HG02623 (cell line): ENCODE measurements at regions not wholly inside any gene's neighbourhood (a gene's known extent, or its start where the extent isn't known, plus 50 kb on each side); places are given as distances from the start of the nearest gene placed in this dataset.

ENCODE experiments used
- ATAC-seq: cut with Tn5 transposase; IDR thresholded peaks from one replicate; pipeline ENCODE4 v1.9.1; 2021; ENCODE audit warnings: moderate library complexity; ENCODE audit not compliant: unreplicated experiment

DNA sequence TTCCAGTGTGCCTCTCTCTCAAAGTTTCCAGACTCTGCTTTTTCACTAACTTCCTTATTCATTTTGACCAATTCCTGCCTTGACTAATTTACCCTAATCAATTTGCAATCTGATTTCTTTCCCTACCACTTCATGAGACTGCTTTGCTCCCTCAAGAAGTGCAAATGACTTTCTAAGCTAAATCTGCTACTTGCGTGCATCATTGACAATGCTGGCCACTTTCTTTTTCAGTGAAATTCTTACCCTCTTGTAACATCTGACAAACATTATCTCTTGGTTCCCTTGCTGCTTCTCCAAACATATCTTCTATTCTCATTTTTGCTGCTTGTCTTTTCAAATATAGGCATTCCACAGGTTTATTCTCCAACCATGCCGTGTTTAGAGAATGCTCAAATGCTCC lies 659.9 kb downstream of the USP25 start:
- no peak for ATAC-seq

DNA sequence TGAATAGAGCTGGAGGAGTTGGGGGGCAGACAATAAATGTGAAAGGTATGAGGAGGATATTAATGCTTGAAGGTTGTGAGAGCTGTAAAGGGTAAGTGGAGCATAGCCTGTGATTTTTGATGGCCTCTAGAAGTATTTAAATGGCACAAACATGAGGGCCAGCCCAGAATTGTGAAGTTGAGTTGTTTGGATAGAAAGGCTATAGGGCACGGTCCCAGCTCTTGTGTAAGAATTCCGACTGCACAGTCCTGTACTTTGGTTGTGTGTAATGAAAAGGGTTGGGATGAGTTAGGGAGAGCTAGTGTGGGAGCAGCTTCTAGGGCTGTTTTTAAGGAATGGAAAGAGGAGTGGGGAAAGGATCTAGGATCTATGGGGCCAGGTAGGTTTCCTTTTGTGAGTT lies 665.5 kb downstream of the USP25 start:
- ATAC-seq: no peak

DNA sequence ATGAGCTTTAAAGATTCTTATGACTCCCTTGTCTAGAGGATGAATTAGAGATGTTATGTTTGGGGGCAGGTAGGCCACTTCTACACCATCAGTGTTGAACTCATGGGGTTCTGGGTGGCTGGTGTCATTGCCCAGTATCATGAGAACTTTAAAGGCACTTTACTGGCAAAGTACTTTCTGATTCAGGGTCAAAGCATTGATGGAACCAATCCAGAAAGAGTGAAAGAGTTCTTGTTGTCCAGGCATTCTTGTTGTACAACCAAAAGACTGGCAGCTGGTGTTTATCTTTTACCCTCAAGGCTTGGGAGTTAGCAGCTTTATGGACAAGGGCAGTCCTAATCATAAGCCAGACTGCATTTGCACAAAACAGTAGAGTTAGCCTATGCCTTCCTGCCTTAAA lies 673.0 kb downstream of the USP25 start:
- no peak for ATAC-seq

DNA sequence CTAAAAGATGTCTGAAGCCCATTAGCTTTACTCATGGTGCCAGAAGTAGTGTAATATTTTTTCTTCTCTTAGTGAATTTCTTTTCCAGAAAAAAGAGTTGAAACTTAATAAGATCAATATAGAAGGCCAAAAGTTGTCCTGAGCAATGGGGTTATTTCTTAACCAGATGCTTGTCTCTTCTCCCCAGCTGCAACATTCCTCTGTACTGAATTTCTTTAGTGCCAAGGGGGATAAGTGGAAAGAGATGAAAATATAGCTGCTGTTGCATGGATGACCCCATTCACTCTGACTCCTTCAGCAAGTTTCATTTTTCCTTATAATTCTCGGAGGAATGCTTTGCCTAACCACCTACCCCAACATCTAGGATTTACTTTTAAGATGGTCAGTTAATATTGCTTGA lies 675.0 kb downstream of the USP25 start:
- no peak for ATAC-seq

DNA sequence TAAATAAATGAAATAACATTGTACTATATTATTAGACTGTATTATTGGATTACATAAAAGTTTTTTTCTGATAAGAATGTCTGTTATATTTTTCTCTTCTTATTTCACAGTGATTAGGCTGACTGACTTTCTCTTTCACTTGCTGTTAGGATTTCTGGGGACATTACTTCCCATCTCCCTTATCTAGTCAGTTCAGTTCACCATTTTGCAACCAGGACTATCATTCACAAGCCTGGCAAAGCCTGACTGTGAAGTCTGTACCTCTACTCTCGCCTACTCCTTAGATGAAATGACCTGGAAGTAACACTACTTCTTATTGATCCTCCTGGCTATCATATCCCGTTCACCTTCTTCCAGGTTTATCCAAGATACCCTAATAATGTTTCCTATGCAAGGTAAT lies 676.6 kb downstream of the USP25 start:
- no peak for ATAC-seq

DNA sequence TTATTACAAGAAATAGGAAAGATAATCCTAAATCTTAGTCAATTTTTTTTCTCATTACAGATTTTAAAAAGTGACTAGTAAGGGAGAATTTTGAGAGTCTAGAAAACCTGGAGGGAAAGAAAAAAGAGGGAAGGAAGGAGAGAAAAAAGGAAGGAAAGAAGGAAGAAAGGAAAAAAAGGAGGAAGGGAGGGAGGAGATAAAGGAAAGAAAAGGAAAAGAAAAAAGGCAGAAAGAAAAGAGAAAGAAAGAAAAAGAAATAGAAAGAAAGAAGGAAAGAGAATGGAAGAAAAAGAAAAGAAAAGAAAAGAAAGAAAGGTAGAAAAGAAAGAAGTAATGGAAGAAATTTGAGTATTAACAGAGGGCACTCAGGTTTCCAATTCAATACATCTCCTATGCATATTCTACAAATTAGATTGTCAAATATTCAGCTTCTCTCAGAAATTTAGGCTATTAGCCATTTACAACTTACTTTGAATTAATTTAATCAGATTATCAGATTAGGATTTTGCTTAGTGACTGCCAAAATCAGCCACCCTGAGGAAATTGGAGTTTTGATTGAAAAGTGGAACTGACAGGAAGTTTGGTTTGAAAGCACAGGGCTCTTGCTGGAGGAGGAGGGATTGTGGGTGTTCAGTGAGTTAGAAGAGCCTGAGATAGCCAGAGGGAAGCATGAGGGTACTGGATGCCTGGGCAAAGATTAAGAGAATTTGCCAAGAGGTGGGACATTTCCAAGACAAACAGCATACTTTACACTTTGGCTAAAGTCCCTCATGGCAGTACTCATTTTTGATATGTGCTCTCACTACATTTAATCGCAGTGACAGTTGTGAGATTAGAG lies 677.8 kb downstream of the USP25 start:
- ATAC-seq: no peak

DNA sequence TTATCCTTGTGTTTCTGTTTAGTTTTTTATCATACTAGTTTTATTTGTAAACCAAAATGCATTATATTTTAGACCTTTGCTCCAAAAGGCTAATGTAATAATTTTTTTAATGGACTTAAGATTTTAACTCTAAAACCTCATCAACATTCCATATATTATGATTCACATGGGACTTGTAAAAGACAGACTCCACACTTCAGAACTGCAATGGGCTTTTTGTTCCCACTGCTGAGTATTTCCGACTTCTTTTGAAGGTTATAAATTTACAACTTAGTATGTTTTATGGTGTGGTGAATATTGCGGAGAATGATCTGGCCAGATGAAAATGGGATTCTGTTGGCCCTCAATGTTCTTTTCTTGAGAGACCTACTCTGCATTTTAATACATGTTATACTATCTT lies 678.5 kb downstream of the USP25 start:
- no peak for ATAC-seq

DNA sequence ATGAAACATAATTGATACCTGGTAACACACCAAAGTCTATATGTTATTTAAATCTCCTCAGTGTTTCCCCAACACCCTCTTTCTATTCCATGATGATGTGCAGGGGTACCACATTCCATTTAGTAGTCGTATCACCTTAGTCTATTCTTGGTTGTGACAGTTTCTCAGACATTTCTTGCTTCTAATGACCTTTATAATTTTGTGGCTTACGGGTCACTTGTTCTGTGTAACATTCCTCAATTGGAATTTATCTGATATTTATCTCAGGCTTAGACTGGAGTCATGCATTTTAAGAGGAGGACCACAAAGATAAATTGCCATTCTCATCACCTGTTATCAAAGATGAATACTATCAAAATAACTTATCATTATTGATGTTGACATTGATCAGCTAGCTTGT lies 679.6 kb downstream of the USP25 start:
- no peak for ATAC-seq

DNA sequence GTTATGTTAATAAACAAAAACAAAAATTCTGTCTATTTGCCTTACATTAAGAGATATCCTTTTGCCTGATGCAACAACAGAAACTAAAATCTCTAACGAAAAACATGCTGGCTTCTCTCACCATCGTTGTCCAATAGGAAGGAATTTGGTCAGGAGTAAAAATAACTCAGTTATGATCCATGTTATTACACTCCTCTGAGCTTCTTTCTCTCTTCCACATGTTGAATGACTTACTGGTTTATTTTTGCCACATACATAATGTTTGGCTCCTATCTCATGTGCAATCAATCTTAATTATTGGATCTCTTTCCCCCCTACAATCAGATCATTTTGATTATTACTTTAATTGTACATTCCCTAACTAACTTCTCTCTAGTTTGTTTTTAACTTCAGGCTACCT lies 688.4 kb downstream of the USP25 start:
- ATAC-seq: no peak

DNA sequence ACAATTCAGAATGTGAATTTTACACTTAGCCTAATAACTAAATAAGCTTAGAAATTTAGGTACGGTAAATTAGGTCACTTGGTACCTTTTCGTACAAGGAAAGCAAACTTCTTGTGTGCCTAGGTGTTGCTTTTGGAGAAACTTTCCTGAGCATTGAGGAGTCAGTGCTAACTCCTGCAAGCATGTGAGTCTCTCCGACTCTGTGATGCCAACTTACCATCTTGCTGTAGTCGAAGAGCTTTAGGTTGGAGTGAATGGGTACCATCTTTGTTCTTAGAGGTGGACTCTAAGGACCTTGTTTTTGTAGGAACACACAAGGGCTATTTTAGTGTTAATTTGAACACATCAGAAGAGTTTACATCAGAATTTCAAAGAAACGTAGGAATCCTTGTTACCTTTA lies 688.9 kb downstream of the USP25 start:
- no peak for ATAC-seq

DNA sequence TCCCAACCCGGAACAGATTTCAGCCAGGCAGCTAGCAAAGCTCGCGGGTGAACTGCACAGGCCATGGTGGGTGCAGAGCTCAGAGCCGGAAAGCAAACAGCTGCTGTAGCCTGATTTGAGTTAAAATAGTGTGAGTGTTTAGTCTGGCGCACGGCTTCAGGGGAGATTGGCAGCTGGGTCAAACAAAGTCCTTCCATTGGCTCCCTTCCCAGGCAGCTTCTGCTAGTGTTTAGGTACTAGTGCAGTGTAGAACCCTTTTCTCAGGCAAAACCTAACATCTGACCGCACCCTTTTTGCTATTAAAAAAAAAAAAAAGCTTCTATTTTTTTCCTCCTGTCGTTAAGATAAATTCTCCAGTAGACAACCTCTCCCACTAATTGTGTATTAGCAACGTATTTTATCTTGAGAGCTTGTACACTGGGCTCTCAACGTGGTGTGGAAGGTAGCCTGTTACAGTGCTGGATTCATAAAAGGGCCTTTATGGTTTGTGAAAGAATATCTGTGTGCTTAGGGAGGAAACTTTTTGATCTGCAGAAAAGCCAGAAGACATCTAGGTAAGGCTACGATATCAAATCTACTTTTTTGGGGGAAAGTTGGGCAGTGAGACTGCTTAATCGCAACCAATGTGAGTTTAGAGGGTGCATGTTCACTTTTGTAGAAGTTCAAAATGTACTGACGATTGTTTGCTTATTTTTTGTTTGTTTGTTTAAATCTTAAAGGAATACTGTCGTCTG lies 689.6 kb downstream of the USP25 start:
- no peak for ATAC-seq

DNA sequence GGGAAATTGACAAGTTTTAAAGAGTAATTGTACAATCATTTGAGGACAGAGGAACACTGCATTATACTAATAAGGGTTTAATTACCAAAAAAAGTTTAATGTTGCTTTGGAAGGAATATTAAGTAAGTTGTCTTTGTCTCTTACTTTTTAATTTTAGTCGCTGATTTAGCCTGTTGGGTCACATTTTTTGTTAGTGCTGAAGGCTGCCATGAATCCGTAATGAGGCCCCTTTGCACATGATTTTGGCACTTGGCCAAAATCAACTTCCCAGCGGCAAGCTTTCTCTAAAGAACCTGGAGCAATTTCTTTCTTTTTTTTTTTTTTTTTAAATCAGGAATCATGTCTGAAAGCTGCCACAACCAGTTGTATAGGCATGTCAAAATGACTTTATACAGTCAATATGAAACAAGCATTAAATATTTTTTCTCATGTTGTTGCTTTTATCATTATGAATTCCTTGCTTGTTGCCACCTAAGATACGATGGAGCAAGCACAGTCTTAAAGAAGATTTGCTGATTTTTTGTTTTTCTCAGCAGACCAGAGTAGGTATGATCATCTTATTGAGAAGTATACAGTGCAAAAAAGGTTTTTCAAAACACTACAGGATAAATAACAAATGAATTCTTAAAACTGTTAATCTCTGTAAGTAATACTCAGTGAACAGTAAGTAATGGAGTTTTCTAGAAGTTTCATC lies 690.4 kb downstream of the USP25 start:
- no peak for ATAC-seq

DNA sequence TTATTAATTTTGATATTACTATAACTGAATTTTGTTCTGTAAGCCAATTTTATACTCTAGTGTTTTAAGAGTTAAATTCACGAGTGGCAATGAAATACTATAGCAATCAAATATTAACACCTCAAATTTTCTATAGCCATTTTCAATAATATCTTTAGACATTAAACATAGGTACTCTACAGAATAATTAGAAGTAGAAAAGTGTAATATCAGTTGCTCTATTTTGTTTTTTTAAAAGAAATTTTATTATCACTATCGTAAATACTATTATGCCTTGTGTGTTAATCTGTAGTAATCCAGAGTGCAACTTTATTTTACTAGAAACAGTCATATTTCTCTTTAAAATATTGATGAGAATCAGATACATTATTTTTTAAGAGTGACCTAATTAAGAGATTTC lies 691.2 kb downstream of the USP25 start:
- ATAC-seq: no peak

DNA sequence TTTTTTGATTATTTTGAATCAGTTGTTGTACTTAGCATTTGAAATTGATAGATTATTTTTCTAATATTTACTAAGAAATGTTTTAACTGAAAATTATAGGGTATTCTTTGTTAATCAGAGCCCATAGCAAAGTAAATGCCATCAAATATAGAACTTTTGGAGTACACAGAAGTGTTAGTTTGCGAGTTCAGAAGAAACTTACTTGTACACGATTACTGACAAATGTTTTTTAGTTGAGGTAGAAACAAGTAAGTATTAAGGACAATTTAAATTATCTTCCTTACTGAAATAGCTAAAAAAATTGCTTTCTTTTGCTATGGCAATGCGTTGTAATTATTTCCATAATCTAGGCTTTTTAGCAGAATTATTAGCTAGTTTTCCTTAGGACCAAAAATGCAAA lies 692.2 kb downstream of the USP25 start:
- no peak for ATAC-seq

DNA sequence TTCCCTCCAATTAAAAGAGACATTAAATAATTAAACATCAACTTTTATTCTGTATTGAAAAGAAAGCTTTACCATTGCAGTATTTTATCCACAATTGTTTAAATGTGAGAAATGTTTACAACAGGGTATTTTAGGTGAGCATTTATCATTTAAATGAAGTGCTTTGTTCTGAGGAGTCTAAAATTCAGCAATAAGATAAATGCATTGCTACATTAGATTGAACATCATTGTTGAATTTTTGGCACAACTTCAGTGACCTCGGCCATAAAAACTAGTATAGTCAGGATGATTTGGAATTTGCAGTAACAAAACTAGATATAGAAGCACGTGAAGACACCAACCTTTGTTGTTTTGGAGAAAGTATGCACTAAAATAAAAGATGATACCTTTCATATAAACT lies 692.9 kb downstream of the USP25 start:
- no peak for ATAC-seq

DNA sequence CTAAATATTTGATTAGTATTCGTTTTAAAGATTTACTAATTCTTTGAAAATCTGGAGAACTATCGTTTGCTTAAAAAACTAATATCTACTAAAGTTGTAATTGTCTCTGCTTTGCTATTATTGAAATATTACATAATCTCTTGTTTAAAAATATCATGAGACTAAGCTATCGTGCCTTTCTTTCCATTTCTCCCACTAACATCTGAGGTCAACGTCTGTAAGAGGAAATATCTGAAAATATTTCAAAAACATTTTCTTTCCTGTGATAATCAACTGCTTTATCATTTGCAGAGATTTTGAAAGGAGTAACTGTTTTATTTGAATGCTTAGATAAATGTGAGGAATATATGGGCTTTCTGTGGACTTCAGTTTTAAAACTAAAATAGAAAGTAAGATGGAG lies 694.1 kb downstream of the USP25 start:
- ATAC-seq: no peak

DNA sequence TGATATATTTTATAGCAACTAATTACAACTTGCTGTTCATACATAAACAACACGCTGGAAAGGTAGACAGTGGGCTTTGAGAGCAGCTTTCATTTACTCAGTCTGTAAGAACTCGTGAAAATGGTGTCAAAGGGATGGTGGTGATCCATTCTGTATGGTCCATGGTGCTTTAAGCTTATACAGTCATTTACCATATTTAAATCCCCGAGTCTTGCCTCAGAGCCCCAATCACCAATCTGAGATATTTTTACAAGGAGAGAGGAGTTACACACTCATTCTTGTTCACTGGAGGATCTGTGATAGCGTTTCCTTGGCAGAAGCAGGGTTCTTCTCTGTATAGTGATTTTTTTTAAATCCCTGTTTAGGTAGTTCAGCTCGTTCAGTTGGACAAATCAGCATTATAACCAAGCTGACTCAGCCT lies 694.6 kb downstream of the USP25 start:
- ATAC-seq: no peak

DNA sequence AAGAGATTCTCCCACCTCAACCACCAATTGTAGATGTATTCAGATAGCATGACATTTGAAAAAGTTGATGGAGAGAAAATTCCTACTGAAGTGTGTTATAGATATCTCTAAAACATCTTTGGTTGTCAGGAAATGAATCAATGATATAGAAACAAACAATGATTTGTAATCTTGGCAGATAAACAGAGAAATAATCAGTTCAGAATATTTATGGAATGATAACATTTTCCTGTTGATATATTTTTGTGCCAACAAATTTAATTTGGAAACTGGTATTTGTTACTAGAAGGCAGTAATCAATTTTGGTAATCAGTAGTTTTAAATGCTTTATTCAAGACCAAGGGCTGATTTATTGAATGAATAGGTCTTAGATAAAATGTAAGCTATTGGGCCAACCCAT lies 695.6 kb downstream of the USP25 start:
- no peak for ATAC-seq

DNA sequence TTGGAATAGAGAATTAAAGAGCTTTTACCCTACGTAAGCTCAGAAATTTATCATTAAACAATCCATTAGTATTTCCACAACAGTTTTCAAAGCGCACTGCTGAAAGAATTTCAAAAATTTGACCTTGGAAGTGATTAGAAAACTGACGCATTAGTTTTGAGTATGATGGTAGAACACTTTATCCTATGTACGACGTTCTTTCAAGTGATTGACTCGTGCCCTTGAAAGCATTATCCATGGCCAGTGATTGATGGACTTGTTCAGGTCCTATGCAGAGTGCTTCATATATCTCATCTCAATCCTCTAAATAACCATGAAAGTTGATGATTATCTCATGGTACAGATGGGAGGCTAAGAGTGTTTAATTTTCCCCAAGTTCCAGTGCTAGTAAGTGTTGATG lies 697.2 kb downstream of the USP25 start:
- no peak for ATAC-seq

DNA sequence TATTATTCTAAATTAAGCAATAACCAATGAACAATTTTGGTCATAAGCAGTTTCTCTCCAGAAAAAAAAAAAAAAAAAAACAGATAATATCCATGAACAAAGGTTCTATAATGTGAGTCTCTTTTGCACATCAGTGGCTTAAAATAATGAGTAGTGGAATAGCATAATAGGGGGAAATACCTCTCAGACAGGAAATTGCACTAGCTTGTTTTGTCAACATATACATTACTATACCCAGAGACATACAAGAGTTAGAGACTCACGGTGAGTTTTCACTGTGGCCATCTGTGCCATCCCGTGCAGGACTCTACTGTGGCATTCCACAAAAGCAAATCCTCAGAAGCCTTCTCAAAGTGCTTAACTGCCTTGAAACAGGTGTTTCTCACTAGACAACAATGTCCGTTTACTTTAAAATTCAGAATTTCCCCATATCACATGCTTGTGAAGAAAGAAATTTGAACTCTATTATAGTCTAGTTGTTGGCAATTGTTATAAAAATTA lies 697.9 kb downstream of the USP25 start:
- no peak for ATAC-seq

DNA sequence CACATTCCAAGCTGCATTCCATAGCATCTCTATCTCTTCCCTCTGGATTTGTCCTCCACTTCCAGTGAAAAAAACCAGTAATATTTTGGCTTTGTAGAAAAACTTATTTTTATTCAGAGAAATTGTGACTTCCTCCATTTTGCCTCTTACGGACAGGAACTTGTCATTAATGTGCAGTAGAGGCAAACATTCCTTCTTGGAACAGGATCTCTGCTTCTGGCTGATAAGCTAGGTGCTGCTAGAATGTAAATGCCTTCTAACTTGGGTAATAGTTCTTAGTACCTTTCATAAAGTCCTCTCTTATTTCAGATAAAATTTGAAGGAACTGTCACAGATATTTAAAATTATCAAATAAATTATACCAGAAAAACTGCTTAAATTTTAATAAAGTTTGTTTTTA lies 707.8 kb downstream of the USP25 start:
- ATAC-seq: no peak

DNA sequence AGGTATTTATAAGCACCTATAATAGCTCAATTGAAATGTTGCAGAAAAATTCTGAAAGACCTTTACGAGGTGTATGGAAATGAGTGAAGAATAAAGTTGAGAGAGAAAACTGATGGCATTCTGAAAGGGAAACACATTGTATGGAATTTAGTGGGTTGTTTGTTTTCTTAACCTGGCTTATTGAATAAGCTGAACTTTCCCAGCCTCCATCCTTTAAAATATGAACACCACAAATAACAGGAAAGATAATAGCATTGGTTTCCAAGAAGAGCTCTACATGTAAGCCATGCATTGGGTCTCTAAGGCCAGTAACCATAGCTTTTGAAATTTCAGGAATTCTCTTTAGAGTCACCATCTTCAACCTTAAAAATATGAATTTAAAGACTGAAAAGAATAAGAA lies 709.0 kb downstream of the USP25 start:
- ATAC-seq: no peak
